HS-5 (cell line): ENCODE measurements at regions not wholly inside any gene's neighbourhood (a gene's known extent, or its start where the extent isn't known, plus 50 kb on each side); places are given as distances from the start of the nearest gene placed in this dataset.
"Not testable (repeated sequence)": the region's sequence is repeated elsewhere in the genome, so short reads cannot be mapped to it uniquely, and the experiment has no call there.

ENCODE experiments used
- DNase-seq: peaks from one replicate; pipeline ENCODE4 v3.0.0-alpha.2; 2012; ENCODE audit warnings: low read depth

DNA sequence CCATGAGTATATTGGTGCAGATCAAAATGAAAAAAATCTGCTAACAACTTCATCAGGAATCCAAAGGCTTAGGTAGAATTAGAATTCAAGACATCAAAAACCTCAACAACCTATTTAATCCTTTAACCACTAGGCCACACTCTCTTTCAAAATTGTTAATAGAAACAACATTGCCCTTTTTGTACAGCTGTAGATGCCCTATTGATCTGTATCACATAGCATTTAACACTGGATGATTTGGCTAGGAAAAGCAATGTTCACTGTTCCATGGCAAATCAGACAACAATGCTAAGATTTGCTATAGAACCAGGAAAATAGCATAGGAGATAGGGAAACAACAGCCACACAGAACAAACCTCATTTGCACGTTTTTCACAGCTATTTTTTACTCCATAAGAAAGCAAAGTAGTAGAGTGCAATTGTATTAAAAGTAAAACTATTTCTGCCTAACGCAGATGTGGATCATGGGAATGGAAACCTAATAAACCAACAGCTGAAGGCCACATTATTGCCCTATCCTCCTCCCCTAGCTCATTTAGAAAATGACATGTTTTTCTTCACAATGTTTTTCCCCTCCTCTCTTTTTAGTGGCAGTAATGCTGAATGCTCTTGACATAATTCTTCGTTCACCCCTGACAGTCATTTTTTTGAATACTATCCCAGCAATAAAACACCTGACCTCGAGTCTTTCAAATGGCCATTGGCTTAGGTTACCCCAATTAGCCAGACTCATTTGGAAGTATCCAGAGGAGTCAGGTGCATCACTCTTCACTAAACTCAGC, 373.0 kb upstream of the CCNH start:
- DNase-seq = no peak

DNA sequence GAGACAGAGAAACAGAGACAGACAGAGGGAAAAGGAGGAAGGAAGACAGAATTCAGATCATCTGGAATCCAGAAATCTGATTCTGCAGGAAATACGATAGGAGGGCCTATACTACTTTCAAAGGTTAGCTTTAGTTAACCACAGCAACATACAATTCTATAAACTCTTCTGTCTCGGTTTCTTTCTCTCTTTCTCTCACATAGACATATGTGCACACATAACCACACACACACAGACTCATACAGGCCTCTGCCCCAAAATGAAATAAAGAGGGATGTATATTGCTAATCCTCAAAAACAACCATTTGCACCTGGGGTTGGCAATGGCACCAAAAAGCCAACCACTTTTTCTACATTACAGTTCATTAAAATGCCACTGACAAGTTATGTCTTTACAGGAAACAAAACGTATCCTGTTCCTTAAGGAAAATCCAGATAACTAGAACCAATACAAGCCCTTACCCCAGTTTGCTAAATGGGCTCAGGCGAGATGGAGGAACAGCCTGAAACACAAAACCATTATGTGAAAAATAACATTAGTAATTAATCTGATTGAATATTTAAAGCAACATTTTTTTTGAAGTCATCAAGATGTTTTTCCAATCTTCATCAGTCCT, 372.3 kb upstream of the CCNH start:
- no peak for DNase-seq

DNA sequence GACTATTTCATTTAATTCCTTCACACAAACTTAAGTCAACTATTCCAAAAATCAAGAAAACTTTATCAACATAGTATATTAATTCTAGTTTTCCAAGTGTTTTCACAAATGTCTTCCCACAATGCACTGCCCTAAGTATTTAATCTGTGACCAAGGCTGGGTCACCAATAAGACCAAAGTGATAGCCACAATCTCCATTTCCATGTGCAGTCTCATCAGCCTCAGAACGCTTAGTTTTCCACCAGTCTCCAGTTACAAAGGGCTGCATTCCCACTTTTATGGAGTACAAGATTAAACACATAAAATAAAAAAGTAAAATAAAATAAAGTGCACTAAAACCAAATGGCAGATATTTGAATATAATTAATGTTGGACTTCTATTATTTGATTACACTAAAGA, 371.6 kb upstream of the CCNH start:
- DNase-seq = no peak

DNA sequence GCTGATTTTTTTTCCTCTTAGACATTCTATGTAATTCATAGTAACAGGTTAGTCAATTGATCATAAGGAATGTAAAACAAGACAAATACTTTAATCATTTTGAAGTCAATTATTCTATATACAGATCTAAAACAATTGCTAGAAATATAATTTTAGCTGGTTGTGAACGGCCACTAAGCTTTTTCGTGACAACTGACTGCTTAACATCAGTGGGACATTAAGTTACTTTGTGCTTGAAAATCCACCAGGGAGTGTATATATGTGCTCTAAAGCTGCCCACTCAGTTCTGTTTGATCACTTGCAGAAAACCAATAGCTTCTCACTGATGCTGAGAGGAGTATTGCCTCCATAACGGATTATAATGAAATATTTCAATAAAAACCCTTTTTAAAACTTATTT, 370.2 kb upstream of the CCNH start:
- DNase-seq = no peak

DNA sequence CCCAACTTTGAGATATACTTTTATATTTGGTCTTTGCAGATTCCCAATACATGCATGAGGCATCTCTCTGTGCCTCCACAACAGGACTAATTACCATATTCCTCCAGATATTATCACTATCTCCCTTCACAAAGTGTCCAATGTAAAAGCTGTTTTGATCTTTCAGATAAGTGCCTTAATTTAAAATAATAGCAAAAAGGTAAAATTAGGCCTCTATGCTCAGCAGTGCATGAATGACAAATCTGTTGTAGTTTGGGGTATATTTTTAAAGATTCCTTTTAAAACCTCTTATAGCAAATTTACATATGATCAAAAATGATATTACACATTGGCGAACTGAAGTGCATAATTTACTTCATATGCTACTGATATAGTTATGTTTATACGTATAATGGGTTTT, 369.2 kb upstream of the CCNH start:
- DNase-seq = no peak

DNA sequence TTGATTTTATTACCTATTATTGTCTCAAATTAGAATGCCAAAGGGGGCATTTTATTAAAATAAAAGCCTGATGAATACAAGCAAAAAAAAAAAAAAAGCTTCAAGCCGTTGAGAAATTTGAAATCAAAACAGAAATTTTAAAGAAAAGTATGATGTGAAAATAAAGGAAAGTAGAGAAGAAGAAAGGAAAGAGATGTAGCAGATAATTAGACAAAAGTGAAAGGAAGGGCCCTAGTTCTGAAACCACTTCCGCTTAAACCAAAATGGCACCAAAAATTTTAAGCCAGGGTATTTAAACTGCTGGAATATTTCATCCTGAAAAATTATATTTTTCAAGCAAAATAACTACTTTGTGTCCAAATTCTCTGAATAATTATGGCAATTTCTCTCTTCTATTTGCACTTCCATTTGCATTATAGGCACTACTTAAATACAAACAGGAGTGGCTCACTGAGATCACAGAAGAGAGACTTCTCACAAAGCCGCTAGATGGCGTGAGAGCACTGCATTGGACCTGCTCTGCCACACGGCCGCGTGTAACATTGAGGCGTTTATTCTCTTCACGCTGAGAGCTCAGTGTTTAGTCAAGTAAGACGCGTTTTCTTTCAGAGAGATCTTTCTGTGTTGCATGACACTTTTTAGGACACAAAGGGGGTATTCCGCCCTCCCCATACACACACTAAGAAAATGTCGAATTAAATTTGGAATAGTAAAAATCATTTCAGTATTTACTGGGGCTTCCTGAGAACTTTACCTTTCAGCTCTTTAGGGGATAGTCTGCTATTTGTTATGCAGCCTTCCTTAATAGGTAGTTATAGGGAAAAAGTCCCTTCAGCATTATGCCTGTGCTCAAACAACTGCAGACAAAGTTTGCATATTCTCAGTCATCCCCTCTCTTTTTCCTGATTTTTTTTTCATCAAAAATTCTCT, 368.4 kb upstream of the CCNH start:
- DNase-seq = peak; percentile 60

DNA sequence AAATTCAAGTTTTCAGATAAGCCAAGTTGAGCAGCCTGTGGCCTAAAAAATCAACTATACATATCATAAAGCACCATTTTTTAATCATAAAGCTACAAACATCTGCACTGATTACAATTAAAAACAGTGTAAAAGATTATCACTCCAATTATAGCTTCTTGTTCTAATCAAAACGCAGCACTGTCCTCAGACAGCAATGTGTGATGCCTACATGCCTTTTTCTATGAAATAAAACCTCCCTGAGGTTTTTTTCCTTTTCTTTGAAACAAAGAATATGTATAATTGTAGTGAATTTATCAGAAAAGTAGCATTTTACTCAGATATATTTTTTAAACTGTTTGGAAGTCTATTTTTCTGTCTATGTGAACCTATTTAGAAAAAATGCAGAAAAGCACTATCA, 366.1 kb upstream of the CCNH start:
- no peak for DNase-seq

DNA sequence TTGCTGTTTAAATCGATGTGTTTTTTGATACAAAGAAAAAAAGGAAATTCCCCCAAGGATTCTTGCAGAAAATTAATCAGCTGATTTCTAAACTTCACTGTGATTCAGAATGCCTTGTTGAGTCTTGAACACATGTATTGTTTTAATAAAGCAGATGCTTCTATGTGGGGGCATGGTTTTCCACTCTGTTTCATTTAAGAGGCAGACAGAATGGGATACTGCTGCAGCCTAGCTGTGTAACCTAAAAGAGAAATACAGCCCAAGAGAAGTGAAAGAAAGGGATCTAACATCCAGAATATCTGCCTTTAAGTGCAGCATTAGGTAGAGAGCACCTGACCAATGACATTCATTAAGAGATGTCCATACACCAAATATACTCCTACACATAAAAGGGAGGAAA, 365.1 kb upstream of the CCNH start:
- DNase-seq = no peak

DNA sequence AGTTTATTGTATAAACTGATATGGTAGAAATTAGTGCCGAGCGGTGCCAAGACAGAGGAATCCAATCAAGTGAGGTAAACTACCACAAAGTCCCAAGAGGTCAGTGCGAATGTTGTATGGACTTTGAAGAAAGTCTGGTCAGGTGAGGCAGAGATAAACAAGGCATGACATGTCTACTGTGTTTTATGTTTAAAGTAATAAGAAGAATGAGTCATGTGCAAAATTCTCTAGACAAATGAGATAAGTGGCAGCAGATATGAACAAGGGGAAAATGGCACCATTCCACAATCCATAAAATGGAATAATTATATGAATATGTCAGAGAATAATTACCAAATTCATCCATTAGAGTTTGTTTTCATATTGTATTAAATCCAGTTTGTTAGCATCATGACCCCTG, 364.1 kb upstream of the CCNH start:
- DNase-seq = no peak

DNA sequence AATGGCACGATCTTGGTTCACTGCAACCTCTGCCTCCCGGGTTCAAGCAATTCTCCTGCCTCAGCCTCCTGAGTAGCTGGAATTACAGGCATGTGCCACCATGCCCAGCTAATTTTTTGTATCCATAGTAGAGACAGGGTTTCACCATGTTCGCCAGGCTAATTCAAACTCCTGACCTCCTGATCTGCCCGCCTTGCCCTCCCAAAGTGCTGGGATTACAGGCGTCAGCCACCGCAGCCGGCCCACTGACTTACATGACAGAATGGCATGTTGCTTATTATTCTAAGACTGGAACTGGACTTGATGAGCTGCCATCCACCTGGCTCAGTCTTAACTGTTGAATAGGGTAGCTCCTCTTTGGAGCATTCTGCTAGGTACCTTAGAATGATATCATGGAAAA, 363.6 kb upstream of the CCNH start:
- DNase-seq = not testable (repeated sequence)

DNA sequence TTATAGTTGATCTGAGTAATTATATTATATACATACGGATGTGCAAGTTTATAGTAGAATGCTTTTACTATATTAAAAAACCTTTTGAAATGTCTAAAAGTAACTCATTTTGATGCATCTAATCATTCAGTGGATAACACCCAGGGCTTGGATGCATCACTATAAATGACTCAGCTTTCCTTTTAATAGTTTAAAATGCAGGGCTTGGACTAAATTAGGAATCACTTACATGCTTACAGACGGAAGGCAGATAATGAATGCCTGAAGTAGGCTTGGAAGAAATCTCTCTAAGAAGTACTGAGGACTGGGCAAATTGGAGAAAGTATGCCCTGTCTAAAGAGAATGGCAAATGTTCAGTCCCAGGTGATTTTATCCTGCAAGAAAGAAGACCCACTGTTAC, 362.5 kb upstream of the CCNH start:
- DNase-seq = no peak

DNA sequence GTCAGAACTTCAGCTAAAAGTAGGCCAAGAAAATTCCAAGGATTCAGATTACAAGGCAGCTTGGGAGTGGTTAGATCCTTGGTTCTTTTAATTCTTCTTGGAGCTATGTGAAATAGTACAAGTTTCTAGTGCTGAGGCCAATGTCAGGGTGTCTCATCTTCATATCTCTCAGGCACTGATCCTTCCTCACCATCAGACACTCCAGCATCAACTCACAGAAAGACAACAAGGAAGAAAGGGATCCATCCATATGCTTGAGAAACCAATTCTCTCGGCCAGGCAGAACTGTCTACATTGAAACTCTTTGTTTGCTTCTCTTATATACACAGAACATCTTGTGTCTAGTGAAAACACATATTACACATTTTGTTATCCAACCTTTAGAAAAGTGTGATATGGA, 362.1 kb upstream of the CCNH start:
- no peak for DNase-seq

DNA sequence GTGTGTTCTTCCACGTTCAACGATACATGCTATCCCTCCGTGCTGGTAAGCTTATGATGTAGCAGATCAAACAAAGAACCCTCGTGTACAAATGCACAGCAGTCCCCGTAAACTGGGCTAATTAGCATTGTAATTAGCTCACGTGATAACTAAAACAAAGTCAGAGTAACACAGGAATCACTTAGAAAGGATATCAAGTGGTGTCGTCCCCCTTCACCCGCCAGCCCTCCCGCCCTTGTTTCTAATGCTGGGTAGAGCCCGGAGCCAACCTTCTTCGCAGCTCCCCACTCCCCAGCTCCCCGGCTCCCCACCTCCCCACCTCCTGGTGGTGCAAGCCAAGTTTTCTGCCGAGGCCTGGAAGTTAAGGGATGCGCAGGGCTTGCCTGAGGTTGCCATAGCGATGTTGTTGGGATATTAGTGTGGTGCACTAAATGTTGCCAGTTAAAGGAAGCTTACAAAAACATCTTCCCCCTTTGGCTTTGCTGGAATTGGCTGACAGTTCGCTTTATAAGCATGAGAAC, 357.9 kb upstream of the CCNH start:
- no peak for DNase-seq

DNA sequence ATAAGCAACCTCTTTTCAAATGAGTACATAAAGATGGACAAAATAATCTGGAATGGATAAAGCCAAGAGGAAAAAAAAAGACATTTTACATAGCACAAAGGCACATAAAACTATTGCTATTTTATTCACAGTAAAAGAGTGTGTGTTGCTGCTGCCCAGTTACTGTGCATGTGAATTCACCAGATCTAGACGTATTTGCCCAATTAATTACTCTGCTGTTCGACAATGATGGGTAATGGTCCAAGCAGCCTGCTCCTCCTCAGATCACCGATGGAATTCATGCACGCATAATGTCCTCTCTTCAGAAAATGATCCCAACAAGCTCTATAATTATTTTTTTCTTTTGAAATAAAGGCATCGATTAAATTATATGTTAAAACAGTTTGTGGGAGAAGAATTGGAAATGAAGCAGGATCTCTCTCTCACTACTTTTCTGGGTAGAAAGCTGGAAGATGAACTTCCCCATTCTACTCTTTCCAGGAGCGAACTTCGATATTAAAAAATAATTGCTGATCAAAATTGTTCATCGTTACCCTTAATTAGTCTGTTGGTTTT, 357.4 kb upstream of the CCNH start:
- no peak for DNase-seq

DNA sequence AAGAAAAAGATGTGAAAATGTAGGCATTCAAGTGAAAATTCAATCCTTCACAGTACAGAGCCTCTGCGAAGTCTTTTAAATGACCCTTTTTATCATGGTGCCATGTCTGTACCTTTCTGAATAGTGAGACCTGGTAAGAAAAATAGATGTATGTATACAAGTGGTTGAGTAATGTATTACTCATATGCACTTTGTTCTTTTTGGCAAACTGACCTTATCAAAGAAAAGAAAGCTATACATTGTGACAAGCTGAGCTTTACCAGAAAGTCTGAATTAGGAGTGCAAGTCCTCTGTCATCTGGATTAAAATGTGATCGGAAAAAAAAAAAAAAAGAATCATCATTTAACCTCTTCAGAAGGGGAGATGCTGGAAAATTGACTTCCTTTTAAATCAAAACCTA, 356.4 kb upstream of the CCNH start:
- no peak for DNase-seq

DNA sequence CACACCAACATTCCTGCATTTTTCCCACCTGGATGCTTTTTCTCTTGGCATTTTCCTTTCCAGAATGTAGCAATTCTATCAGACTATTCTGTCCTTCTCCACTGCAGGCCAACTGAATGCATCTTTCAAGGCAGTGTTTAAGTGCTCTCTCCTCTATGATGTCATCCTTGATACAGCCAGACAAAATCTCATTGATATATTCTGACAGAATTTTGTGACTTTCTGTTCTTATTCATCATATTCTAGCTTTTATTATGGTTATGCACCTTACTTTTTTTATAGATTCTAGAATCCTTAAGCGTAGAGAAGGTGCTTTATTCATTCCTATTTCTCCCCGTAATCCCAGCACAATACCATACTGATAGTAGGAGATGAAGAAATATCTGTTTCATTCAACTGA, 355.5 kb upstream of the CCNH start:
- DNase-seq = no peak

DNA sequence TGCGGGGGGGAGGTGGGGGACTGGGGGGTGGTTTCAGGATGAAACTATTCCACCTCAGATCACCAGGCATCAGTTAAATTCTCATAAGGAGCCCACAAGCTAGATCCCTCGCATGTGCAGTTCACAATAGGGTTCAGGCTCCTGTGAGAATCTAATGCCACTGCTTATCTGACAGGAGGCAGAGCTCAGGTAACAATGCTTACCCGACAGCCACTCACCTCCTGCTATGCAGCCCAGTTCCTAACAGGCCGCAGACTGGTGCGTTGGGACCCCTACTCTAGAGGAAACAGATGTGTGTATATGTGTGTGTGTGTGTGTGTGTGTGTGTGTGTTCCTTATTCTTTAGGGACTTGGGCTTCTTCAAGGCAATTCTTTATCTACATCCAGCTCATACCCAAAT, 352.3 kb upstream of the CCNH start:
- DNase-seq = no peak

DNA sequence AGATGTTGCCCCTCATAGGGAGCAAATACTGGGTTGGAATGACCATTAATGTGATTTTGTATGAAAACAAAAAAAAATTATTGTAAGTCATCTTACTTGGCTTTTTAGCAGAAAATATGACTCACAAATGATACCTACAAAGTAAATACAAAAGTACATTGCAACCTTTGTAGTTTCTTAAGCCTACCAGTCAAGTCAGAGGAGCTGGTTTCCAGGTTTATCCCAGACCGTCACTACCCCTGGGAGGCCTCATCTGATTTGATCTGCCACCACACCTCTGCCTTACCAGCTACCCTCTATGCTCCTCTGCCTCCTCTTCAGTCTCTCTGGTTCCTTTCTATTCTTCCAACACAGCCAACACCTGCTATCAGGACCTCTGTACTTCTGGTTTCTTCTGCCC, 349.9 kb upstream of the CCNH start:
- DNase-seq = no peak

DNA sequence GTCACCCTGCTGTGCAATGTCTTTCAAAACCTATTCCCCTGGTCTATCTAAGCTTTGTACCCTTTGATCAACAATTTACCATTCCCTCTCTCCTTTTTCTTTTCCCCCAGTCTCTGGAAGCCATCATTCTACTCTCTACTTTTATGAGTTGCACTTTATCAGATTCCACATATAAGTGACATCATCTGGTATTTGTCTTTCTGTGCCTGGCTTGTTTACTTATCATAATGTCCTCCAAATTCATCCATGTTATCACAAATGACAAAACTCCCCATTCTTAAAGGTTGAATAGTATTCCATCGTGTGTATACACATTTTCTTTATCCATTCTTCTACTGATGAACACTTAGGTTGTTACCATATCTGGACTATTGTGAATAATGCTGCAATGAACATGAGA, 344.2 kb upstream of the CCNH start:
- DNase-seq = no peak

DNA sequence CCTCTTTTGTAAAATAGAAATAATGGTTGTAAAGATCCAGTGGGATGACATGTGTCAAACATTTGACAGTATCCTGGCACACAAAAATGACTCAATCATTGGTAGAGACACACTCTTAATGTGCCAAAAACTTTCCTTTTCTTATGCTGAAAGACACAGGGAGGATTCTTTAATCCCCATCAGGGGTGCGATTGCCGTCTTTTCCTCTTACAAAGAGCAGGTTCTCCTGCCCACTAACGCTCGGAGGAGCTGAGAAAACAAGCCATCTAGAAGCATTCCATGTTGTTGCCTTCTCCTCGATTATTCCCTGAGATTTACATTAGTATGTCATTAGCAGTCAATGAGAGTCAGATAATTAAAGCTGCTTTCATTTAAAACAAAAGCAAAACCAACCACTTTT, 342.6 kb upstream of the CCNH start:
- no peak for DNase-seq

DNA sequence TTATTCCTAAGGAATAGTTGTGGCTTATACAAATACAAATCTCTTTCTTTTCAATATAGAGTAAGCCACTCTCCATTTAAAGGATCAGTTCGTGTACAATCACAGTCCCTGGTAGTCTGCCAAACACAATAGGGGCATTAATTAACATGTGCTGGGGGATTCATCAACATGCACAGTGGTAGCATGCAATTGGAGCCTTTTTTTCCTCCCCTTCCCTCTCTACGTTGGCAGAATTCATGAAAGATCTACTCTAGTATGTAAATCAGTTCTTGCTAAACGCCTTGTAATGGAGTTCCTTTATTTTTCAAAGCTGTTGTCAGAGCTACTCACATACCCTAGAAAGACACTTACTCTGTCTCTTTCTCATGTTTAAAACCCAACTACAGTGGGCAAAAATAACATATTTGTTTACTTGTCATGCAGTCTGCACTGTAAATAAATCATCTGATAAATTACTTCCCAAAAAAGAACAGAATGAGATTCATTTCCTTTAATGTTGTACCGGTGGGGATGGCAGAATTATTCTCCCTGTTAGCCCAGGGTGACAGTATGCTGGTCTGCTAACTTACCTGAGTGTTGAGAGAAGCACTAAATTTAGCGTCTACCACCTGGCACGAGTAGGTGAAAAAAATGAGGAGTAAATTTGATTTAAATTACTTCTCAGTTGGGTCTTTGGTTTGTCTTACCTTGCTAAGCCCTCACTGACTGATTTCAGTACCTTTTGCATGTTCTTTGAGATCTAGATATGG, 341.5 kb upstream of the CCNH start:
- no peak for DNase-seq

DNA sequence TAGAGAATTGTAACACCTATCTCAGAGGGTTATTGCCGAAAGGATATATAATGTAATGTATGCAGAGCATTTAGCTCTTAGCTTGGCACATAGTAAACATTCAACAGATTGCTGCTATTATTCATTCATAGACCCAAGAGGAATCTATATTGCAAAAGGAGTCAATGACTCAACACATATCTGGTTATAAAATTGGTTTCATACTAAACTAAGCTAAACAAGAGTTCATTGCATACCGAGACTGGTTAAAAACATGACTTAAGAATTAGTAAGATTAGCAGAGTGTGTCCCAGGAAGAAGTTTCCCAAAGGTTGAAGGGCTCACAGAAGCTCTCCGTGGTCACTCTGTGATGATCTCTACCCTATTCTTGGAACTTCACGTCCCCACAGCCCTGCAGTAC, 339.6 kb upstream of the CCNH start:
- DNase-seq = peak; percentile 68
